ENCODE measurements at regions not wholly inside any gene's neighbourhood (a gene's known extent, or its start where the extent isn't known, plus 50 kb on each side); places are given as distances from the start of the nearest gene placed in this dataset.

DNA sequence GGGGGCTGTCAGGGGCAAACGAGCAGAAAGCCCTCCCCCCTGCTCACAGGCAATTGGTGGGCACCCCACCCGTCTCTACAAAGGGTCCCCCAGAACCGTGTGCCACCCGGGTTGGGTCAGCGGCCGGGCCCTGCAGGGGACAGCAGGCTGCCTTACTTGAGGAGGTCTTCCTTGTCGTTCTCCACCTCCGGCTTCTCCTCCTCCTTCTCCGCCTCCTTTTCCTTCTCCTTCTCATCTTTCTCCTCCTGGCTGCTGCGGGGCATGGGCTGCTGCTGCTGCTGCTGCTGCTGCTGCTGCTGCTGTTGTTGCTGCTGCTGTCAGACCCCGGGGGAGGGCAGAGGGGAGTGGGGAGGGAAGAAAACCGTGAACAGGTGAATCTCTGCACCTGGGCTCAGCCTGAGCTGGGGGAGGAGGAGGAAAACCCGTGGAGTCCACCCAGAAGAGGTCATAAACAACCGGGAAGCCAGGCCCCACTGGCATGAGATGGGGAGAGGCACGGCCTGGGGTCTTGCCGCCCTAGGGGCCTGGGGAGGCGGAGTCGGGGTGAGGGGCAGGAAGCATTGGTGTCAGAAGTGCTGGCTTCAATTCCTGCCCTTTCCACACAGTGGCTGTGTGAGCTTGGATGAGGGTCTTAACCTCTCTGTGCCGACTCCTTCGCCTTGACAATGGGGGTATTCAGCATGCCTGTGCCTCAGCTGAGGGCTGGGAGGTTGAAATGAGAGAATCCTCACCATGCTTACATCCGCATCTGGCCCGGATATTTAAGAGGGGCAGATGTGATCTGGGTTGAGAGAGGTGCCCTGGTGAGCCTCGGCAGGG, 107.6 kb downstream of the RFLNA start:
- no peaks in the 10 kb centered on the region for H3K36me3 ChIP-seq (ENCODE audit: low read length)
- TF ChIP-seq, protein P1, sequence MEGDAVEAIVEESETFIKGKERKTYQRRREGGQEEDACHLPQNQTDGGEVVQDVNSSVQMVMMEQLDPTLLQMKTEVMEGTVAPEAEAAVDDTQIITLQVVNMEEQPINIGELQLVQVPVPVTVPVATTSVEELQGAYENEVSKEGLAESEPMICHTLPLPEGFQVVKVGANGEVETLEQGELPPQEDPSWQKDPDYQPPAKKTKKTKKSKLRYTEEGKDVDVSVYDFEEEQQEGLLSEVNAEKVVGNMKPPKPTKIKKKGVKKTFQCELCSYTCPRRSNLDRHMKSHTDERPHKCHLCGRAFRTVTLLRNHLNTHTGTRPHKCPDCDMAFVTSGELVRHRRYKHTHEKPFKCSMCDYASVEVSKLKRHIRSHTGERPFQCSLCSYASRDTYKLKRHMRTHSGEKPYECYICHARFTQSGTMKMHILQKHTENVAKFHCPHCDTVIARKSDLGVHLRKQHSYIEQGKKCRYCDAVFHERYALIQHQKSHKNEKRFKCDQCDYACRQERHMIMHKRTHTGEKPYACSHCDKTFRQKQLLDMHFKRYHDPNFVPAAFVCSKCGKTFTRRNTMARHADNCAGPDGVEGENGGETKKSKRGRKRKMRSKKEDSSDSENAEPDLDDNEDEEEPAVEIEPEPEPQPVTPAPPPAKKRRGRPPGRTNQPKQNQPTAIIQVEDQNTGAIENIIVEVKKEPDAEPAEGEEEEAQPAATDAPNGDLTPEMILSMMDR (IDR thresholded peaks at IDR 0.05; ENCODE audit: insufficient read depth, low read length, poor library complexity, severe bottlenecking) = no peak
- no peak for TF ChIP-seq EZH2phosphoT487 (conservative IDR thresholded peaks at IDR 0.05; ENCODE audit: low read length)
- no peak overlapping the region for H3K4me3 ChIP-seq (ENCODE audit: insufficient read depth, low read length, poor library complexity, severe bottlenecking)
- no peak overlapping the region for H3K9ac ChIP-seq (ENCODE audit: low read length)
- no peaks in the 10 kb centered on the region for H3K9me2 ChIP-seq (replicated peaks; ENCODE audit: insufficient read depth, low read length)
- H3F3A ChIP-seq (ENCODE audit: insufficient read depth) = no peaks in the 10 kb centered on the region
- no peaks in the 10 kb centered on the region for H4K20me1 ChIP-seq (ENCODE audit: low read depth, low read length)
- H3K9me3 ChIP-seq (ENCODE audit: insufficient read depth, low read length) = no peaks in the 10 kb centered on the region
- no peak overlapping the region for H3K27ac ChIP-seq (ENCODE audit: low read depth, low read length)
- no peak overlapping the region for H3K4me2 ChIP-seq (ENCODE audit: low read depth, low read length, poor library complexity, severe bottlenecking)
- H3K27me3 ChIP-seq (ENCODE audit: low read length) = no peaks in the 10 kb centered on the region
- no peak overlapping the region for H2AFZ ChIP-seq (ENCODE audit: low read depth, low read length, severe bottlenecking)
- no peaks in the 10 kb centered on the region for H3K79me2 ChIP-seq (ENCODE audit: insufficient read depth, low read length)

DNA sequence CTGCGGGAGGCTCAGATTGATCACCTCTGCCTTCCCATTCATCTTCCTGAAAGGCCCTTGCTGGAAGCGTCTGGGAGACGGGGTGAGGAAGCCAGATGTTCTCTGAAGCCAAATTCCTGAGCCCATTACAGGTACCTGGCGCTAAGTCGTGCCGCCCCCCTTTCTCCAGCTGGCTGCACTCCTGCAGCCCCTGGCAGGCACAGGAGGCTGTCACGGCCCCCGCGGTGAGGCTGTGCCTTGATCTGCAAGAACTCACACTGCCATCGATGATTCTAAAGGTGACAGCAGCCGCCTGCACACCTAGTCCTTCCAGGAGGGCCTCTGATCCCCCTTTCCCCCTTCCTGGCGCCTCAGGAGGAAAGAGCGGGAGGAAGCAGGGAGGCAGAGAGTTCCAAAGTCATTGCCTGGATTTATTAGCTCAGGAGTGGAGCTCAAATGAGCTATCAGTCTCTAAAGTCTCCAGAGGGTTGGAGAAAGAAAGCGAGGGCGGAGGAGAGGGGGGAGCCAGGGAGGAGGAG, 106.9 kb downstream of the RFLNA start:
- Histone ChIP-seq H2AFZ (ENCODE audit: low read depth, low read length, severe bottlenecking) (no peak overlapping the region), H3K4me2 (ENCODE audit: low read depth, low read length, poor library complexity, severe bottlenecking) (no peak overlapping the region), H3F3A (ENCODE audit: insufficient read depth) (no peaks in the 10 kb centered on the region), H3K79me2 (ENCODE audit: insufficient read depth, low read length) (no peaks in the 10 kb centered on the region), H4K20me1 (ENCODE audit: low read depth, low read length) (no peaks in the 10 kb centered on the region), H3K9me2 (replicated peaks; ENCODE audit: insufficient read depth, low read length) (no peaks in the 10 kb centered on the region), H3K27me3 (ENCODE audit: low read length) (no peaks in the 10 kb centered on the region), H3K36me3 (ENCODE audit: low read length) (no peaks in the 10 kb centered on the region), H3K27ac (ENCODE audit: low read depth, low read length) (no peak overlapping the region), H3K9ac (ENCODE audit: low read length) (no peak overlapping the region), H3K4me3 (ENCODE audit: insufficient read depth, low read length, poor library complexity, severe bottlenecking) (no peak overlapping the region), H3K9me3 (ENCODE audit: insufficient read depth, low read length) (no peaks in the 10 kb centered on the region)
- TF ChIP-seq, protein P1 (IDR thresholded peaks at IDR 0.05; ENCODE audit: insufficient read depth, low read length, poor library complexity, severe bottlenecking) = no peak
- no peak for TF ChIP-seq EZH2phosphoT487 (conservative IDR thresholded peaks at IDR 0.05; ENCODE audit: low read length)

DNA sequence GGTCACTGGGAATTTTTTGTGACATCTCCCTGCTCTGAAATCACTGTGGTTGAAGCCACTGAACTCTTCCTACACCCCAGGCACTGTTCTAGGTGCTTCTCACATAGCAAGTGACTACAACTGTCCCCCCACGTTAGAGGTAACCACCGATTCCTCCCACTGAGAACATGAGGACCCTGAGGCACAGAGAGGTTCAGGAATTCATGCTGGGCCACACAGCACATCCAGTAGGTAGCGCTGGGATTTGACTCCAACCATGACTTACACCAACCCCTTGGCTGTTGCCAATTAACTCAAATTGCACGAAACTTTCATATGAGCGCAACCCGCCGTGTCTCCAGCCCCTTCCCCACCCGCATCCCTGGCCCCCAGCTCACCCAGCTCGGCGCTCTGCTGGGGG, 105.2 kb downstream of the RFLNA start:
- H3K4me3 ChIP-seq (ENCODE audit: insufficient read depth, low read length, poor library complexity, severe bottlenecking) = no peak overlapping the region
- no peaks in the 10 kb centered on the region for H3K27me3 ChIP-seq (ENCODE audit: low read length)
- no peak overlapping the region for H3K27ac ChIP-seq (ENCODE audit: low read depth, low read length)
- H2AFZ ChIP-seq (ENCODE audit: low read depth, low read length, severe bottlenecking) = no peak overlapping the region
- no peaks in the 10 kb centered on the region for H4K20me1 ChIP-seq (ENCODE audit: low read depth, low read length)
- no peak overlapping the region for H3K9ac ChIP-seq (ENCODE audit: low read length)
- no peaks in the 10 kb centered on the region for H3K9me3 ChIP-seq (ENCODE audit: insufficient read depth, low read length)
- H3K36me3 ChIP-seq (ENCODE audit: low read length) = no peaks in the 10 kb centered on the region
- no peak for TF ChIP-seq EZH2phosphoT487 (conservative IDR thresholded peaks at IDR 0.05; ENCODE audit: low read length)
- TF ChIP-seq, protein P1 (IDR thresholded peaks at IDR 0.05; ENCODE audit: insufficient read depth, low read length, poor library complexity, severe bottlenecking) = no peak
- H3K4me2 ChIP-seq (ENCODE audit: low read depth, low read length, poor library complexity, severe bottlenecking) = no peak overlapping the region
- H3K9me2 ChIP-seq (replicated peaks; ENCODE audit: insufficient read depth, low read length) = no peaks in the 10 kb centered on the region
- H3K79me2 ChIP-seq (ENCODE audit: insufficient read depth, low read length) = no peaks in the 10 kb centered on the region
- H3F3A ChIP-seq (ENCODE audit: insufficient read depth) = no peaks in the 10 kb centered on the region

All from SU-DHL-6 (cell line).